ENCODE measurements at regions not wholly inside any gene's neighbourhood (a gene's known extent, or its start where the extent isn't known, plus 50 kb on each side); places are given as distances from the start of the nearest gene placed in this dataset.

DNA sequence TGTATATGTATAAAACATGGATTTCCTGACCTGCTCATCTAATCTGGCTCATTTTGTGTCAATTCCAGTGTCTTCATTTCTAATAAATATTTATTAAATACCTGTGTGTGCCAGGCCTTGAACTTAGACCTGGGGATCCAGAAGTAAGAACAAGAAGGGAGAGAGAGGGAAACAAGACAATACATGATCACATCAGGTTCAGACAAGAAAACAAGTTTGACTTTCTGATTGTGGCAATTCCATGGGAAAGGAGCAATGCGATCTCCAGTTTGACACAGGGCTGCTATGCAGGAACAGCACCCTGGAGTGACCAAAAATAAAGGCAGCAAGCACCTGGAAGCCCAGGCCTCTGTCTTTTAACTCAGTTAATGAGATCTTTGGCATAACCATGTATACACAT lies 198.1 kb upstream of the ACTBL2 start (continued):
- TF ChIP-seq CHD2 (IDR thresholded peaks at IDR 0.05; ENCODE audit: low read length, partially characterized antibody), result no peak

DNA sequence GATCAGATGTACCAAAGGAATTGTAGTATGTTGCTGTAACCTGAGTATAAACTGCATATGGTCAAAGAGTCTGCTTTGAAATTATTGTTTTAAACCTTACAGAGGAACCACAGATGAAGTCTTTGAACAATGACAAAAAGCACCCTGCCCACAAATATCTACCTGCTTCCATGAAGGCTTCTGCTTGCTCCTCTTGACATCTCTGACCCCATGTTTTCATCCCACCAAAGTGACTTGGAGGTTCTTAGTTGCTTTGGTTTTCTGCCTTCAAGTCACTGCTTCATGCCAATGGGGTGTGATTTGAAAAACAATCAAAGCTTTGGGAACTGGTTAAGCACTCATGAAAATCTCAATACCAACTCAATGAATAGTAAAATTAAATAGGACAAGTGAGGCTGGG lies 194.6 kb upstream of the ACTBL2 start:
- Histone ChIP-seq H3K79me2 (ENCODE audit: insufficient read depth) (no peaks in the 10 kb centered on the region), H3K27me3 (ENCODE audit: insufficient read depth) (no peaks in the 10 kb centered on the region), H3K9me3 (no peaks in the 10 kb centered on the region), H3K4me2 (peak overlapping the region; percentile 14; the same call in 1 of the 2 replicates), H4K20me1 (ENCODE audit: insufficient read depth) (no peaks in the 10 kb centered on the region), H3K4me3 (ENCODE audit: low read depth in 2 of 2, low read length in 1 of 2) (no peak overlapping the region), H3K9ac (no peak overlapping the region), H3K27ac (ENCODE audit: low read depth in 2 of 2, low read length in 1 of 2) (peak overlapping the region; percentile 43 to 71; a peak in 2 of 4 replicates), H2AFZ (ENCODE audit: low read depth) (no peak overlapping the region), H3F3A (replicated peaks; ENCODE audit: insufficient read depth) (no peaks in the 10 kb centered on the region), H3K4me1 (ENCODE audit: control insufficient read depth in 1 of 2, insufficient read depth in 2 of 2, low read depth in 1 of 2, low read length in 1 of 2) (peaks cover 0 to 11% of the 10 kb centered on the region in 2 experiments; a peak in 2 of 4 replicates), H3K9me2 (no peaks in the 10 kb centered on the region), H3K36me3 (replicated peaks in 1 of 2; ENCODE audit: control insufficient read depth in 1 of 2, insufficient read depth in 2 of 2, low read length in 1 of 2) (no peaks in the 10 kb centered on the region)
- ChIA-PET POLR2A (no interaction called here), CTCF (interaction anchor here (1.3 kb wide), 1 partner anchor 10 kb away, joined by 3 read pairs; no protein-coding TSS in a partner anchor)
- no peak for DNase-seq
- TF ChIP-seq NRF1 (IDR thresholded peaks at IDR 0.05; ENCODE audit: low read depth, low read length), result no peak

DNA sequence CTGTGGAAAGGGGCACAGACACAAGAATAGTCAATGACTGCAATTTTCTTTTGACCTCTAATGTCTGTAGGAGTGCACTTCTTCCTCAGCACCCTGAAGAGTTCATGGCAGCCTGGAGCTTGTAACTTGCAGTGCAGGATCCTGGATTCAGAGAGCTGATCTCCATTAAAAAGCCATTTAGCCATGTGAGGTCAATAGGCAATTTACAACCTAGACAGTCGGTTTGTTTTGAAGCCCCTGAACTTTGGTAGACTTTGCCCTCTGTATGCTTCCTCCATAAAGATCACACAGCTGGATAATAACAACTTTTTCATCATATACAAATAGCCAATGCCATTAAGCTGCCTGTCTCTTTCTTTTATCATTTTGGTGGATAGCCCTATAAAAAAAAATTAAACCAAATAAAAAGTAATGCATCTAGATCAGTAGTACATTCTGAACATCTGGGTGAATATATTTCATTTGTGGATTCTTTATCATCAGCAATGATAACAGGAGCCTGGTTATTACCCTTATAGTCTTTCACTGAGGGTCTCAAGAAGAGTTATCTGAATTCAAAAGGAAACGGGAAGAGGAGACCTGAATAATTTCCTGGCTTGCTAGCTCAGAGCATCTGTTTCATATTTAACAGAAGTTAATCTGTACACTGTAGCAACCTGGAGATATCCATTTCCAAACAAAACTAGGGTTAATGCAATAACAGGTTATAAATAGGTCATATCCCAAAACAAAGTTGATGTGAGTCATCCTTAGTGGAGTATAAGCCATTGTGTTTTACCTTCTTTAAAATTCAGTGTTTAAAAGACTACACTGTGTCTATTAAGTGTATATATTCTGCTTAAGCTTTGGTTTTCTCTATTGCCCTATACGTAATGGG lies 193.8 kb upstream of the ACTBL2 start:
- H3K9me2 ChIP-seq, result no peaks in the 10 kb centered on the region
- peaks cover 0 to 11% of the 10 kb centered on the region in 2 experiments; a peak in 2 of 4 replicates for H3K4me1 ChIP-seq (ENCODE audit: control insufficient read depth in 1 of 2, insufficient read depth in 2 of 2, low read depth in 1 of 2, low read length in 1 of 2)
- H3K27ac ChIP-seq (ENCODE audit: low read depth in 2 of 2, low read length in 1 of 2), result peak overlapping the region; percentile 43 to 71; a peak in 3 of 4 replicates
- H3K27me3 ChIP-seq (ENCODE audit: insufficient read depth), result no peaks in the 10 kb centered on the region
- H4K20me1 ChIP-seq (ENCODE audit: insufficient read depth), result no peaks in the 10 kb centered on the region
- peak; percentile 80 for TF ChIP-seq TCF12 (IDR thresholded peaks at IDR 0.05)
- TF ChIP-seq GATA2 (CRISPR knock-in tag; IDR thresholded peaks at IDR 0.05), result no peak
- 0 out of 4 replicates have a peak, but pooled peaks of 1 of the 2 experiments have one; percentile 9 for TF ChIP-seq EP300 (IDR thresholded peaks at IDR 0.05; ENCODE audit: borderline replicate concordance in 1 of 2, low read depth in 1 of 2, low read length in 1 of 2)
- TF ChIP-seq RAD21 (IDR thresholded peaks at IDR 0.05; ENCODE audit: low read length), result no peak
- no peak for TF ChIP-seq FOXM1 (IDR thresholded peaks at IDR 0.05; ENCODE audit: low read depth)
- no peak for TF ChIP-seq FOXJ3 (CRISPR knock-in tag; IDR thresholded peaks at IDR 0.05)
- no peak for TF ChIP-seq ELF1 (IDR thresholded peaks at IDR 0.05)
- TF ChIP-seq MEF2A (IDR thresholded peaks at IDR 0.05; ENCODE audit: borderline replicate concordance, low read depth), result peak; percentile 57; the same call in 1 of the 2 replicates
- peak; percentile 48; the same call in 1 of the 2 replicates for TF ChIP-seq RXRA (IDR thresholded peaks at IDR 0.05; ENCODE audit: borderline replicate concordance, low read depth)
- TF ChIP-seq POLR2AphosphoS5 (IDR thresholded peaks at IDR 0.05; ENCODE audit: low read depth, low read length), result peak; percentile 36; the same call in 1 of the 2 replicates
- TF ChIP-seq JUND (IDR thresholded peaks at IDR 0.05), result no peak
- ChIA-PET CTCF (interaction anchor here (1.3 to 1.9 kb wide), 3 partner anchors 9 to 211 kb away, joined by 3 to 7 read pairs (median 3); no protein-coding TSS in a partner anchor), POLR2A (no interaction called here)
- WGBS (ENCODE audit: low lambda C conversion rate), result 60% methylated on average over 3 of the region's 3 CpGs
- no peaks in the 10 kb centered on the region for H3K79me2 ChIP-seq (ENCODE audit: insufficient read depth)
- H2AFZ ChIP-seq (ENCODE audit: low read depth), result no peak overlapping the region
- no peaks in the 10 kb centered on the region for H3K36me3 ChIP-seq (replicated peaks in 1 of 2; ENCODE audit: control insufficient read depth in 1 of 2, insufficient read depth in 2 of 2, low read length in 1 of 2)
- no peak overlapping the region for H3K9ac ChIP-seq
- DNase-seq, result peak; percentile 36
- H3K4me3 ChIP-seq (ENCODE audit: low read depth in 2 of 2, low read length in 1 of 2), result no peak overlapping the region
- H3F3A ChIP-seq (replicated peaks; ENCODE audit: insufficient read depth), result no peaks in the 10 kb centered on the region
- H3K9me3 ChIP-seq, result no peaks in the 10 kb centered on the region
- peak overlapping the region; percentile 14; the same call in 1 of the 2 replicates for H3K4me2 ChIP-seq
